A549 (cell line): ENCODE measurements at regions not wholly inside any gene's neighbourhood (a gene's known extent, or its start where the extent isn't known, plus 50 kb on each side); places are given as distances from the start of the nearest gene placed in this dataset.

Source experiments
- NFE2L2 ChIP-seq: fragments of 150-350 bp; conservative IDR thresholded peaks from 2 replicates; pipeline ENCODE4 v1.6.1; 2014; ENCODE audit warnings: low read length
- PBX3 ChIP-seq: IDR thresholded peaks from 2 replicates; pipeline ENCODE4 v1.6.1; 2012
- RAD21 ChIP-seq, 2 experiments: fragments of >200 bp in 1 of 2; sonication (Bioruptor Twin) in 1 of 2; formaldehyde crosslinking in 1 of 2; IDR thresholded peaks in 1 of 2; conservative IDR thresholded peaks in 1 of 2; 2 replicates in 1 of 2; 3 replicates in 1 of 2; pipeline ENCODE4 v1.6.1; 2012 to 2018; ENCODE audit warnings: inconsistent platforms in 1 of 2
- REST ChIP-seq: fragments of 200-600 bp; sonication (generic); IDR thresholded peaks from 2 replicates; pipeline ENCODE4 v1.6.1; 2016; ENCODE audit warnings: antibody characterized with exemption, mild to moderate bottlenecking, moderate library complexity
- SMC3 ChIP-seq: fragments of >200 bp; sonication (Bioruptor Twin); formaldehyde crosslinking; IDR thresholded peaks from 3 replicates; pipeline ENCODE4 v1.6.1; 2018; ENCODE audit warnings: inconsistent platforms
- ZC3H11A ChIP-seq: fragments of 450-650 bp; IDR thresholded peaks from 2 replicates; pipeline ENCODE4 v1.6.1; 2014; ENCODE audit warnings: antibody characterized with exemption, mild to moderate bottlenecking
- TF ChIP-seq, protein P1 (sequence below): fragments of >200 bp; sonication (Bioruptor Twin); formaldehyde crosslinking; IDR thresholded peaks from 3 replicates; pipeline ENCODE4 v1.5.1; 2016

- TF ChIP-seq RAD21 (conservative IDR thresholded peaks at IDR 0.05 in 1 of 2, IDR thresholded peaks at IDR 0.05 in 1 of 2) (no peak), REST (no peak), SMC3 (no peak), ZC3H11A (no peak), NFE2L2 (no peak), PBX3 (no peak)
- TF ChIP-seq, protein P1, sequence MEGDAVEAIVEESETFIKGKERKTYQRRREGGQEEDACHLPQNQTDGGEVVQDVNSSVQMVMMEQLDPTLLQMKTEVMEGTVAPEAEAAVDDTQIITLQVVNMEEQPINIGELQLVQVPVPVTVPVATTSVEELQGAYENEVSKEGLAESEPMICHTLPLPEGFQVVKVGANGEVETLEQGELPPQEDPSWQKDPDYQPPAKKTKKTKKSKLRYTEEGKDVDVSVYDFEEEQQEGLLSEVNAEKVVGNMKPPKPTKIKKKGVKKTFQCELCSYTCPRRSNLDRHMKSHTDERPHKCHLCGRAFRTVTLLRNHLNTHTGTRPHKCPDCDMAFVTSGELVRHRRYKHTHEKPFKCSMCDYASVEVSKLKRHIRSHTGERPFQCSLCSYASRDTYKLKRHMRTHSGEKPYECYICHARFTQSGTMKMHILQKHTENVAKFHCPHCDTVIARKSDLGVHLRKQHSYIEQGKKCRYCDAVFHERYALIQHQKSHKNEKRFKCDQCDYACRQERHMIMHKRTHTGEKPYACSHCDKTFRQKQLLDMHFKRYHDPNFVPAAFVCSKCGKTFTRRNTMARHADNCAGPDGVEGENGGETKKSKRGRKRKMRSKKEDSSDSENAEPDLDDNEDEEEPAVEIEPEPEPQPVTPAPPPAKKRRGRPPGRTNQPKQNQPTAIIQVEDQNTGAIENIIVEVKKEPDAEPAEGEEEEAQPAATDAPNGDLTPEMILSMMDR = no peak
These were observed 423.1 kb upstream of the DYNLRB2 start for GRCh38 chr16:80117556-80118130.
